HL-60 (cell line): ENCODE measurements at regions not wholly inside any gene's neighbourhood (a gene's known extent, or its start where the extent isn't known, plus 50 kb on each side); places are given as distances from the start of the nearest gene placed in this dataset.

Source experiments
- GABPA ChIP-seq: IDR thresholded peaks from 2 replicates; pipeline ENCODE4 v1.6.1; 2012; ENCODE audit warnings: low read depth
- REST ChIP-seq: IDR thresholded peaks from 2 replicates; pipeline ENCODE4 v1.6.1; 2012; ENCODE audit warnings: low read depth; ENCODE audit not compliant: insufficient replicate concordance
- TF ChIP-seq, protein P1 (sequence below): IDR thresholded peaks from one replicate; pipeline ENCODE4 v1.5.1; 2011; ENCODE audit warnings: low read length, control low read depth, inconsistent platforms; ENCODE audit not compliant: insufficient read depth

DNA sequence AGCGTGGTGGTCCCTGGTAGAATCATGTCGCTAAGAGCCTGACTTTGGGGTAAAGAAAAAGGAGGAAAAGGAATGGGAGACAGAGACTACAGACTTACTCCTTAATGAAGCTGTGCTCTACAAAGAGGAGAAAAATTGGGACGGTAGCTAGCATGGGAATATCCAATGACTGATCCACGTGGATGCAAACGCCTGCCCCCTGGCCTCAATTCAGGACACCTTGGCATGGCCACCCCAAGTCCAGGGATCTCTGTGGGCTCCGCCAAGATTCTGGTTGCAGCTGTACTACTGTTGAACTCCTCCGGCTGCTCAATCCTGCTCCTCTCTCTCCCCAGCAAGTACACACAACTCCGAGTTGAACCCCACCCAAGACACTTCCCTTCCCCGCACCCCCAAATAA lies 70.5 kb upstream of the DIO3 start:
- TF ChIP-seq, protein P1, sequence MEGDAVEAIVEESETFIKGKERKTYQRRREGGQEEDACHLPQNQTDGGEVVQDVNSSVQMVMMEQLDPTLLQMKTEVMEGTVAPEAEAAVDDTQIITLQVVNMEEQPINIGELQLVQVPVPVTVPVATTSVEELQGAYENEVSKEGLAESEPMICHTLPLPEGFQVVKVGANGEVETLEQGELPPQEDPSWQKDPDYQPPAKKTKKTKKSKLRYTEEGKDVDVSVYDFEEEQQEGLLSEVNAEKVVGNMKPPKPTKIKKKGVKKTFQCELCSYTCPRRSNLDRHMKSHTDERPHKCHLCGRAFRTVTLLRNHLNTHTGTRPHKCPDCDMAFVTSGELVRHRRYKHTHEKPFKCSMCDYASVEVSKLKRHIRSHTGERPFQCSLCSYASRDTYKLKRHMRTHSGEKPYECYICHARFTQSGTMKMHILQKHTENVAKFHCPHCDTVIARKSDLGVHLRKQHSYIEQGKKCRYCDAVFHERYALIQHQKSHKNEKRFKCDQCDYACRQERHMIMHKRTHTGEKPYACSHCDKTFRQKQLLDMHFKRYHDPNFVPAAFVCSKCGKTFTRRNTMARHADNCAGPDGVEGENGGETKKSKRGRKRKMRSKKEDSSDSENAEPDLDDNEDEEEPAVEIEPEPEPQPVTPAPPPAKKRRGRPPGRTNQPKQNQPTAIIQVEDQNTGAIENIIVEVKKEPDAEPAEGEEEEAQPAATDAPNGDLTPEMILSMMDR, result no peak
- TF ChIP-seq GABPA, result no peak
- TF ChIP-seq REST, result no peak
